ENCODE measurements at regions not wholly inside any gene's neighbourhood (a gene's known extent, or its start where the extent isn't known, plus 50 kb on each side); places are given as distances from the start of the nearest gene placed in this dataset.
"Not testable (repeated sequence)": the region's sequence is repeated elsewhere in the genome, so short reads cannot be mapped to it uniquely, and the experiment has no call there.

DNA sequence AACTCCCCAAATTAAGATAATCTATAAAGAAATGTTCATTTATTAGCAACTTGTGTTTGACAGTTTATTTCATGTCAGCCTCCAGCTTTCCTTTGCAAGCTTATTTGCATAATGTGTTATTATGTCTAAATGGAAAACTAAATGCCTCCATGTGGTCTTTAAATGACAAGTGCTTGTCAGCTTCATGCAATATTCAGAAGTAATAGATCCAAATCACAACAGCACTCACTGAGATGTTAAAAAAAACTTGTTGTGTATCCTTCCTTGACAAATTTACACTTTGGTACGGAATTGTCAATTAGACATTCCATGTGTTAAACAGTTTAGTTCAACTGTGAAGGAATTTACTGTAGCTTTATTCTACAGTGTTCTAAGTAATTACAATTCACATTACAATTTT, 124.4 kb upstream of the PTBP2 start:
- DNase-seq (ENCODE audit: low read depth): no peak
- H3K4me3 ChIP-seq (ENCODE audit: low read length): no peak overlapping the region
- TF ChIP-seq, protein P1, sequence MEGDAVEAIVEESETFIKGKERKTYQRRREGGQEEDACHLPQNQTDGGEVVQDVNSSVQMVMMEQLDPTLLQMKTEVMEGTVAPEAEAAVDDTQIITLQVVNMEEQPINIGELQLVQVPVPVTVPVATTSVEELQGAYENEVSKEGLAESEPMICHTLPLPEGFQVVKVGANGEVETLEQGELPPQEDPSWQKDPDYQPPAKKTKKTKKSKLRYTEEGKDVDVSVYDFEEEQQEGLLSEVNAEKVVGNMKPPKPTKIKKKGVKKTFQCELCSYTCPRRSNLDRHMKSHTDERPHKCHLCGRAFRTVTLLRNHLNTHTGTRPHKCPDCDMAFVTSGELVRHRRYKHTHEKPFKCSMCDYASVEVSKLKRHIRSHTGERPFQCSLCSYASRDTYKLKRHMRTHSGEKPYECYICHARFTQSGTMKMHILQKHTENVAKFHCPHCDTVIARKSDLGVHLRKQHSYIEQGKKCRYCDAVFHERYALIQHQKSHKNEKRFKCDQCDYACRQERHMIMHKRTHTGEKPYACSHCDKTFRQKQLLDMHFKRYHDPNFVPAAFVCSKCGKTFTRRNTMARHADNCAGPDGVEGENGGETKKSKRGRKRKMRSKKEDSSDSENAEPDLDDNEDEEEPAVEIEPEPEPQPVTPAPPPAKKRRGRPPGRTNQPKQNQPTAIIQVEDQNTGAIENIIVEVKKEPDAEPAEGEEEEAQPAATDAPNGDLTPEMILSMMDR (conservative IDR thresholded peaks at IDR 0.05; ENCODE audit: low read depth, low read length): no peak

- no peak overlapping the region for H3K4me3 ChIP-seq (ENCODE audit: low read length)
- DNase-seq (ENCODE audit: low read depth): no peak
- TF ChIP-seq, protein P1 (conservative IDR thresholded peaks at IDR 0.05; ENCODE audit: low read depth, low read length): no peak
Observed at GRCh38 chr1:96598416-96599168, 123.0 kb upstream of the PTBP2 start.

DNA sequence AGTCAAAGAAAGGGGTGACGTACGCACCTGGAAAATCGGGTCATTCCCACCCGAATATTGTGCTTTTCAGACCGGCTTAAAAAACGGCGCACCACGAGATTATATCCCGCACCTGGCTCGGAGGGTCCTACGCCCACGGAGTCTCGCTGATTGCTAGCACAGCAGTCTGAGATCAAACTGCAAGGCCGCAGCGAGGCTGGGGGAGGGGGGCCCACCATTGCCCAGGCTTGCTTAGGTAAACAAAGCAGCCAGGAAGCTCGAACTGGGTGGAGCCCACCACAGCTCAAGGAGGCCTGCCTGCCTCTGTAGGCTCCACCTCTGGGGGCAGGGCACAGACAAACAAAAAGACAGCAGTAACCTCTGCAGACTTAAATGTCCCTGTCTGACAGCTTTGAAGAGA, 117.0 kb upstream of the PTBP2 start:
- not testable (repeated sequence) for DNase-seq (ENCODE audit: low read depth); H3K4me3 ChIP-seq (ENCODE audit: low read length)

DNA sequence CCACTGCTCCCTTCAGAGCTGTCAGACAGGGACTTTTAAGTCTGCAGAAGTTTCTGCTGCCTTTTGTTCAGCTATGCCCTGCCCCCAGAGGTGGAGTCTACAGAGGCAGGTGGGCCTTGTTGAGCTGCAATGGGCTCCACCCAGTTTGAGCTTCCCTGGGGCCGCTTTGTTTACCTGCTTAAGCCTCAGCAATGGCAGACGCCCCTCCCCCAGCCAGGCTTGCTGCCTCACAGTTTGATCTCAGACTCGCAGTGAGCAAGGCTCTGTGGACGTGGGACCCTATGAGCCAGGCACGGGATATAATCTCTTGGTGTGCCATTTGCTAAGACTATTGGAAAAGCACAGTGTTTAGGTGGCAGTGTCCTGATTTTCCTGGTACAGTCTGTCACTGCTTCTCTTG, 104.2 kb upstream of the PTBP2 start:
- not testable (repeated sequence) for DNase-seq (ENCODE audit: low read depth); H3K4me3 ChIP-seq (ENCODE audit: low read length)

DNA sequence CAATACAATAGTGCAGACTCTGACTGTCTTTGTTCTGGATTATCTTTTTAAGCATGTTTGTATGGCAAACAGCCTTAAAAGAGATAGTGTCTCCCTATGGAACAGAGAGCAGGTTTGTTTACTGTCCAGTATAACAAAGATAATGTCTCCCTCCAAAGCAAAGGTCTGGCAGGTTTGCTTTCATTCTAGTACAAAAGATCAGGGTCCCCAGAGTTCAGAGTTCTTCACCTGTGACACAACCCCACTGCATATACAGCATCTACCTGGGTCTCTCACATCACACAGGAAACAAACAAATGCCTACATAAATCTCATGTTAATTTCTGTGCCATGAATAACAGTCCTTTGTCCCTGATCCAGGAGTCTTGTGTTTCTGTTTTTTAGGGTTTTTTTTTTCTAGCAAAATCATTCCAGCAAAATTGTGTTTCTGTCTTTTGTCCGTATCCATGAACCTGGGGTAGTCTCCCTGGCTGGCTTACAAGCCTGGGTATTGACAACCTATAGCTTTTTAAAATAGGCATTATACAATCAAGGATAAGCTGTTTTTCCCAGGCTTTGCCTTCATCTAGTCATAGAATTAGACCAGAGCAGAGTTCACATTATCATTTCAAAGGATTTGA, 89.4 kb upstream of the PTBP2 start:
- no peak overlapping the region for H3K4me3 ChIP-seq (ENCODE audit: low read length)
- TF ChIP-seq, protein P1 (conservative IDR thresholded peaks at IDR 0.05; ENCODE audit: low read depth, low read length): no peak
- no peak for DNase-seq (ENCODE audit: low read depth)

DNA sequence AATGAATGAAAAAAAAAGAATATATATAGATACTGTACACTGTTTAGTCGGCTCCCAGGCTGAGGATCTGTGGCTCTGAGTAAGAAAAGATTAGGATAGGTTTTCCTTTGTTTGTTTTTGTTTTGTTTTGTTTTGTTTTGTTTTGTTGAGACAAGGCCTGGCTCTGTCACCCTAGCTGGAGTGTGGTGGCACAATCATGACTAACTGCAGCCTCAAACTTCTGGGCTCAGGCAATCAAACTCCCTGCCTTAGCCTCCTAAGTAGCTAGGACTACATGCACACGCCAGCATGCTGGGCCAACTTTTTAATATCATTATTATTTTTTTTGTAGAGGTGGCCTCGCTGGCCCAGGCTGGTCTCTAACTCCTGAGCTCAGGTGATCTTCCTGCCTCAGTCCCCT, 87.9 kb upstream of the PTBP2 start:
- no peak overlapping the region for H3K4me3 ChIP-seq (ENCODE audit: low read length)
- TF ChIP-seq, protein P1 (conservative IDR thresholded peaks at IDR 0.05; ENCODE audit: low read depth, low read length): no peak
- no peak for DNase-seq (ENCODE audit: low read depth)

DNA sequence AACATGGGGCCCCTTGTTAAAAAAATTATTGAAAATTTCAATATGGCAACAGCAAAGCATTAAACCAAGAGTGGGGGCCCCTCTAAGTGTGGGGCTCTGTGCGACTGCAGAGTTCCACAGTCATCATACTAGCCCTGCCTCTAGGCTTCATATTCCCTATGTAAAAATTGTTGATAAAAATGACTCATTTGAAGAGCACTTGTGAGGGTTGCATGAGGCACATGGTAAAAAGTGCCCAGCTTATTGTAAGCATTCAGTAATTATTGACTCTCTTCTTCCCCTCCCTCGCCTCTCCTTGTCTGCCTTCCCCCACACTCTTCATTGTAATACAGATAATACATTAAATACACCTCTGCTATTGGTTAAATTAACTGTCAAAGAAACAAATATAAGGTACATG, 86.7 kb upstream of the PTBP2 start:
- no peak for DNase-seq (ENCODE audit: low read depth)
- TF ChIP-seq, protein P1 (conservative IDR thresholded peaks at IDR 0.05; ENCODE audit: low read depth, low read length): no peak
- H3K4me3 ChIP-seq (ENCODE audit: low read length): no peak overlapping the region

DNA sequence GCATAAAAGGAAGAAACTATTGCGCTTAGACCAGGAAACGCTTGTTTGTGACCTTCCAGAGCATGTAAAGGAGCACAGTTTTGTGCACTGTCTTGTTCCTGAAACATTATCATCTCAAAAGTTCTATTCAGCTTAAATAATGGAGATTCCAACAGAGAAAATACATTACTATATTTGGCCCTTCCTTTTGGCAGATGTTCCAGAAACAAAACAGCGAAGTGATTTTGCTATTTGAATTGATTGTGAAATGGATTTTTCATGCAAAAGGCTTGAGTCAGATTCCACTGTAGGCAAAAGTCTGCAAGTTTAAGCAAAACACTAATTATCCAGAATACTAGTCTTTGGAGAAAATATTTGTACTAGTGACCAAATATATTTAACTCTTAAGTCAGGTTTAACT, 80.3 kb upstream of the PTBP2 start:
- H3K4me3 ChIP-seq (ENCODE audit: low read length): no peak overlapping the region
- no peak for DNase-seq (ENCODE audit: low read depth)

More for the DNA sequence above, 80.3 kb upstream of the PTBP2 start:
- TF ChIP-seq, protein P1 (conservative IDR thresholded peaks at IDR 0.05; ENCODE audit: low read depth, low read length): no peak
